K562 (cell line): ENCODE measurements at regions not wholly inside any gene's neighbourhood (a gene's known extent, or its start where the extent isn't known, plus 50 kb on each side); places are given as distances from the start of the nearest gene placed in this dataset.

Source experiments
- ATAC-seq: fragments of 200-7000 bp; cut with Tn5 transposase; 3 replicates; pipeline ENCODE4 v1.9.1; 2020; ENCODE audit warnings: moderate library complexity
- BruUV-seq: library from RNA; stranded (reverse); fragments of 400-500 nt; replicated peaks from 2 replicates; lab custom pipeline; 2021; lab: Mats Ljungman, UMichigan
- CTCF ChIA-PET: fragments of 300-600 bp; formaldehyde crosslinking; extraction: SDS; loops from one replicate; lab custom pipeline; 2021; ENCODE audit warnings: low intra/inter-chr PET ratio; lab: Yijun Ruan, JAX
- POLR2A ChIA-PET: fragments of 300-600, 350-650 bp; sonication (Branson Sonifier 250); formaldehyde crosslinking; extraction: SDS; loops from one replicate; lab custom pipeline; 2021; ENCODE audit warnings: antibody characterized with exemption, inconsistent platforms; lab: Yijun Ruan, JAX
- DNase-seq, 4 experiments: peaks; one replicate each; pipeline versions ENCODE4 v3.0.0 to v3.0.0-alpha.2; 2011 to 2018; ENCODE audit warnings: low spot score in 3 of 4, mixed read lengths in 3 of 4; ENCODE audit errors: extremely low read depth in 1 of 4
- FAIRE-seq: peaks from 2 replicates; lab custom pipeline; 2011; peaks lifted over from hg19 to GRCh38; lab: Jason Lieb, UNC
- H2AFZ ChIP-seq: 2 replicates; pipeline ENCODE4 v1.6.0; 2011; ENCODE audit warnings: low read depth, low read length, control low read depth, inconsistent platforms
- H3K27ac ChIP-seq: fragments of 200-600 bp; 3 replicates; pipeline ENCODE4 v1.8.0; 2011; ENCODE audit warnings: low read depth, mild to moderate bottlenecking, control low read depth, inconsistent platforms, low read length, moderate library complexity, mixed read lengths; ENCODE audit errors: extremely low read depth
- H3K27me3 ChIP-seq, 2 experiments: fragments of 300-600 bp in 1 of 2; 2 replicates in 1 of 2; 3 replicates in 1 of 2; pipeline versions ENCODE4 v1.6.0 to v1.8.0; 2011; ENCODE audit warnings: inconsistent platforms in 2 of 2, low read length in 2 of 2, mild to moderate bottlenecking in 1 of 2, mixed read lengths in 1 of 2, moderate library complexity in 1 of 2; ENCODE audit not compliant: control insufficient read depth in 2 of 2, insufficient read depth in 2 of 2
- H3K36me3 ChIP-seq: fragments of 300-600 bp; 3 replicates; pipeline ENCODE4 v1.8.0; 2011; ENCODE audit warnings: mild to moderate bottlenecking, low read length, inconsistent platforms; ENCODE audit not compliant: control insufficient read depth, insufficient read depth
- H3K4me1 ChIP-seq, 2 experiments: fragments of 200-600 bp in 1 of 2; replicated peaks in 1 of 2; 2 replicates in 1 of 2; 3 replicates in 1 of 2; pipeline versions ENCODE4 v1.5.1 to v1.8.0; 2011; ENCODE audit warnings: inconsistent platforms in 2 of 2, low read length in 2 of 2, mild to moderate bottlenecking in 1 of 2, mixed read lengths in 1 of 2, moderate library complexity in 1 of 2; ENCODE audit not compliant: control insufficient read depth in 2 of 2, insufficient read depth in 2 of 2
- H3K4me2 ChIP-seq: 2 replicates; pipeline ENCODE4 v1.6.1; 2011; ENCODE audit warnings: low read length, control low read depth, inconsistent platforms, mixed read lengths; ENCODE audit not compliant: insufficient read depth
- H3K4me3 ChIP-seq: fragments of 200-600 bp; sonication (generic), shearing (Covaris generic); 2 replicates; pipeline ENCODE4 v1.5.1; 2016; ENCODE audit warnings: control low read depth, inconsistent platforms
- H3K79me2 ChIP-seq: fragments of 200-600 bp; 3 replicates; pipeline ENCODE4 v1.8.0; 2011; ENCODE audit warnings: low read length, inconsistent platforms; ENCODE audit not compliant: control insufficient read depth, insufficient read depth
- H3K9ac ChIP-seq, 2 experiments: 2 replicates each; pipeline versions ENCODE4 v1.6.0 to v1.6.1; 2011; ENCODE audit warnings: low read depth in 2 of 2, low read length in 2 of 2, control low read depth in 1 of 2, inconsistent platforms in 1 of 2, mild to moderate bottlenecking in 1 of 2, mixed read lengths in 1 of 2; ENCODE audit not compliant: insufficient read depth in 1 of 2
- H3K9me1 ChIP-seq: one replicate; pipeline ENCODE4 v1.6.0; 2011; ENCODE audit warnings: inconsistent platforms, mild to moderate bottlenecking, low read length, moderate library complexity; ENCODE audit not compliant: control insufficient read depth, insufficient read depth
- H3K9me3 ChIP-seq: replicated peaks from 2 replicates; pipeline ENCODE4 v1.5.1; 2011; ENCODE audit warnings: low read depth, low read length, inconsistent platforms; ENCODE audit not compliant: control insufficient read depth, insufficient read depth
- H4K20me1 ChIP-seq: replicated peaks from 2 replicates; pipeline ENCODE4 v1.6.1; 2011; ENCODE audit warnings: low read length, inconsistent platforms, mixed read lengths; ENCODE audit not compliant: control insufficient read depth, insufficient read depth
- DACH1 ChIP-seq: fragments of 450-650 bp; IDR thresholded peaks from 2 replicates; pipeline ENCODE4 v1.6.1; 2018; ENCODE audit not compliant: partially characterized antibody
- RAD51 ChIP-seq: fragments of 450-650 bp; IDR thresholded peaks from 2 replicates; pipeline ENCODE4 v1.7.1; 2016; ENCODE audit warnings: low read depth, mild to moderate bottlenecking, borderline replicate concordance
- SMARCA5 ChIP-seq: fragments of 450-650 bp; IDR thresholded peaks from 2 replicates; pipeline ENCODE4 v1.6.1; 2016
- SREBF2 ChIP-seq: sonication (generic); formaldehyde crosslinking; IDR thresholded peaks from 2 replicates; pipeline ENCODE4 v1.4.0; 2020; ENCODE audit warnings: mild to moderate bottlenecking, missing genetic modification reagents
- TEAD4 ChIP-seq, 2 experiments: sonication (generic) in 1 of 2; formaldehyde crosslinking in 1 of 2; IDR thresholded peaks; 2 replicates each; pipeline versions ENCODE4 v1.6.1 to v1.8.0; 2012 to 2022; ENCODE audit warnings: borderline replicate concordance in 1 of 2, inconsistent platforms in 1 of 2, low read length in 1 of 2, mild to moderate bottlenecking in 1 of 2, missing genetic modification reagents in 1 of 2
- THRAP3 ChIP-seq: fragments of 450-650 bp; IDR thresholded peaks from 2 replicates; pipeline ENCODE4 v1.6.1; 2016; ENCODE audit warnings: mild to moderate bottlenecking, inconsistent platforms, borderline replicate concordance
- ZKSCAN1 ChIP-seq: fragments of 150-350 bp; IDR thresholded peaks from 2 replicates; pipeline ENCODE4 v1.6.1; 2016; ENCODE audit warnings: low read depth, low read length
- WGBS: fragments of 100-300 bp; shearing (Covaris generic); methylation state at CpG from one replicate; pipeline ENCODE4 v1.1.6; 2016; ENCODE audit warnings: low coverage, mixed read lengths; ENCODE audit not compliant: insufficient coverage; ENCODE audit errors: missing lambda C conversion rate; 5-methylcytosine and 5-hydroxymethylcytosine counted together
- in situ Hi-C: fragments of 300-500 bp; cut with MboI; formaldehyde crosslinking; loops from 4 replicates; pipeline ENCODE4 v1.15.0; 2018; ENCODE audit warnings: inconsistent platforms, mixed read lengths
- intact Hi-C: fragments of 100-400 bp; cut with micrococcal nuclease; formaldehyde crosslinking; loops from 2 replicates; pipeline ENCODE4 v1.14.2; 2022
- TF ChIP-seq, protein P1 (sequence below), 2 experiments: fragments of 450-650 bp in 1 of 2; sonication (generic) in 1 of 2; formaldehyde crosslinking in 1 of 2; IDR thresholded peaks; 2 replicates each; pipeline versions ENCODE4 v1.7.1 to v1.9.0; 2016 to 2022; ENCODE audit warnings: inconsistent platforms in 1 of 2, mild to moderate bottlenecking in 1 of 2, missing genetic modification reagents in 1 of 2
- TF ChIP-seq, protein P2 (sequence below), 2 experiments: IDR thresholded peaks; 2 replicates each; pipeline ENCODE4 v1.6.1; 2012; ENCODE audit warnings: improper control_type of control experiment in 2 of 2, low read depth in 2 of 2, low read length in 2 of 2, borderline replicate concordance in 1 of 2
- TF ChIP-seq, protein P3 (sequence below): fragments of 250-450 bp; sonication (Bioruptor Pico); IDR thresholded peaks from 2 replicates; pipeline ENCODE4 v1.8.0; 2022; ENCODE audit warnings: moderate library complexity, mild to moderate bottlenecking, inconsistent platforms

DNA sequence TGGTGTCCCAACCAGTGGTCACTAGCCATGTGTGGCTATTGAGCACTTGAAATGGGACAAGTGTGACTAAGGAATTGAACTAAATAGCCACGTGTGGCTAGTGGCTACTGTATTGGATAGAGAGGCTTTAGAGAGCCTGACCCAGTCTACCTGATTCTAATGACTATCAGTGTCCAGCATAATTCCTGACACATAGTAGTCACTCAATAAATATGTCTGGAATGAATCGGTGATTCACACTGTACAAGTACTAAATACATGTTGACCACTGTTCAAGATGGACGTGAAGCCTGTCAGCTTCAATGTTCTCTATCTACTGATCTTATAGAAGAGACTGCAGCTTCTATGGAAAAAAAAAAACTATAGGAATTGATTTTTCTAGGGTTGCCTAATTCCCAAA is 57.7 kb upstream of the MAST4 start:
- ATAC-seq (no peak), DNase-seq (no peak), FAIRE-seq (no peak)
- BruUV-seq, result no TSS peak
- H3K4me2 ChIP-seq, result no peak overlapping the region
- no peak overlapping the region for H3K4me3 ChIP-seq
- H3K79me2 ChIP-seq, result no peaks in the 10 kb centered on the region
- no peaks in the 10 kb centered on the region for H4K20me1 ChIP-seq
- ChIA-PET CTCF (no interaction called here), POLR2A (no interaction called here)
- intact Hi-C loops, result no loop called here
- H3K27ac ChIP-seq, result no peak overlapping the region
- no peaks in the 10 kb centered on the region for H3K36me3 ChIP-seq
- WGBS, result 0% methylated on average over 3 of the region's 3 CpGs
- H3K9ac ChIP-seq, result no peak overlapping the region
- no peaks in the 10 kb centered on the region for H3K9me1 ChIP-seq
- no peaks in the 10 kb centered on the region for H3K4me1 ChIP-seq
- no peak overlapping the region for H2AFZ ChIP-seq
- no peaks in the 10 kb centered on the region for H3K27me3 ChIP-seq
- in situ Hi-C loops, result no loop called here
- H3K9me3 ChIP-seq, result no peaks in the 10 kb centered on the region
- TF ChIP-seq, protein P1, sequence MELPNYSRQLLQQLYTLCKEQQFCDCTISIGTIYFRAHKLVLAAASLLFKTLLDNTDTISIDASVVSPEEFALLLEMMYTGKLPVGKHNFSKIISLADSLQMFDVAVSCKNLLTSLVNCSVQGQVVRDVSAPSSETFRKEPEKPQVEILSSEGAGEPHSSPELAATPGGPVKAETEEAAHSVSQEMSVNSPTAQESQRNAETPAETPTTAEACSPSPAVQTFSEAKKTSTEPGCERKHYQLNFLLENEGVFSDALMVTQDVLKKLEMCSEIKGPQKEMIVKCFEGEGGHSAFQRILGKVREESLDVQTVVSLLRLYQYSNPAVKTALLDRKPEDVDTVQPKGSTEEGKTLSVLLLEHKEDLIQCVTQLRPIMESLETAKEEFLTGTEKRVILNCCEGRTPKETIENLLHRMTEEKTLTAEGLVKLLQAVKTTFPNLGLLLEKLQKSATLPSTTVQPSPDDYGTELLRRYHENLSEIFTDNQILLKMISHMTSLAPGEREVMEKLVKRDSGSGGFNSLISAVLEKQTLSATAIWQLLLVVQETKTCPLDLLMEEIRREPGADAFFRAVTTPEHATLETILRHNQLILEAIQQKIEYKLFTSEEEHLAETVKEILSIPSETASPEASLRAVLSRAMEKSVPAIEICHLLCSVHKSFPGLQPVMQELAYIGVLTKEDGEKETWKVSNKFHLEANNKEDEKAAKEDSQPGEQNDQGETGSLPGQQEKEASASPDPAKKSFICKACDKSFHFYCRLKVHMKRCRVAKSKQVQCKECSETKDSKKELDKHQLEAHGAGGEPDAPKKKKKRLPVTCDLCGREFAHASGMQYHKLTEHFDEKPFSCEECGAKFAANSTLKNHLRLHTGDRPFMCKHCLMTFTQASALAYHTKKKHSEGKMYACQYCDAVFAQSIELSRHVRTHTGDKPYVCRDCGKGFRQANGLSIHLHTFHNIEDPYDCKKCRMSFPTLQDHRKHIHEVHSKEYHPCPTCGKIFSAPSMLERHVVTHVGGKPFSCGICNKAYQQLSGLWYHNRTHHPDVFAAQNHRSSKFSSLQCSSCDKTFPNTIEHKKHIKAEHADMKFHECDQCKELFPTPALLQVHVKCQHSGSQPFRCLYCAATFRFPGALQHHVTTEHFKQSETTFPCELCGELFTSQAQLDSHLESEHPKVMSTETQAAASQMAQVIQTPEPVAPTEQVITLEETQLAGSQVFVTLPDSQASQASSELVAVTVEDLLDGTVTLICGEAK (IDR thresholded peaks at IDR 0.05), result no peak
- TF ChIP-seq, protein P1 (CRISPR knock-in tag; IDR thresholded peaks at IDR 0.05), result no peak
- TF ChIP-seq DACH1, result no peak
- no peak for TF ChIP-seq SMARCA5
- TF ChIP-seq THRAP3, result no peak
- TF ChIP-seq RAD51, result no peak
- TF ChIP-seq TEAD4 (IDR thresholded peaks at IDR 0.05; ENCODE audit: low read length), result no peak
- no peak for TF ChIP-seq TEAD4 (CRISPR knock-in tag; IDR thresholded peaks at IDR 0.05; ENCODE audit: borderline replicate concordance)
- TF ChIP-seq, protein P2, sequence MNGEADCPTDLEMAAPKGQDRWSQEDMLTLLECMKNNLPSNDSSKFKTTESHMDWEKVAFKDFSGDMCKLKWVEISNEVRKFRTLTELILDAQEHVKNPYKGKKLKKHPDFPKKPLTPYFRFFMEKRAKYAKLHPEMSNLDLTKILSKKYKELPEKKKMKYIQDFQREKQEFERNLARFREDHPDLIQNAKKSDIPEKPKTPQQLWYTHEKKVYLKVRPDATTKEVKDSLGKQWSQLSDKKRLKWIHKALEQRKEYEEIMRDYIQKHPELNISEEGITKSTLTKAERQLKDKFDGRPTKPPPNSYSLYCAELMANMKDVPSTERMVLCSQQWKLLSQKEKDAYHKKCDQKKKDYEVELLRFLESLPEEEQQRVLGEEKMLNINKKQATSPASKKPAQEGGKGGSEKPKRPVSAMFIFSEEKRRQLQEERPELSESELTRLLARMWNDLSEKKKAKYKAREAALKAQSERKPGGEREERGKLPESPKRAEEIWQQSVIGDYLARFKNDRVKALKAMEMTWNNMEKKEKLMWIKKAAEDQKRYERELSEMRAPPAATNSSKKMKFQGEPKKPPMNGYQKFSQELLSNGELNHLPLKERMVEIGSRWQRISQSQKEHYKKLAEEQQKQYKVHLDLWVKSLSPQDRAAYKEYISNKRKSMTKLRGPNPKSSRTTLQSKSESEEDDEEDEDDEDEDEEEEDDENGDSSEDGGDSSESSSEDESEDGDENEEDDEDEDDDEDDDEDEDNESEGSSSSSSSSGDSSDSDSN (IDR thresholded peaks at IDR 0.05; ENCODE audit: borderline replicate concordance in 1 of 2, low read depth in 2 of 2, low read length in 2 of 2), result no peak
- no peak for TF ChIP-seq SREBF2 (CRISPR knock-in tag)
- TF ChIP-seq ZKSCAN1, result no peak
- TF ChIP-seq, protein P3, sequence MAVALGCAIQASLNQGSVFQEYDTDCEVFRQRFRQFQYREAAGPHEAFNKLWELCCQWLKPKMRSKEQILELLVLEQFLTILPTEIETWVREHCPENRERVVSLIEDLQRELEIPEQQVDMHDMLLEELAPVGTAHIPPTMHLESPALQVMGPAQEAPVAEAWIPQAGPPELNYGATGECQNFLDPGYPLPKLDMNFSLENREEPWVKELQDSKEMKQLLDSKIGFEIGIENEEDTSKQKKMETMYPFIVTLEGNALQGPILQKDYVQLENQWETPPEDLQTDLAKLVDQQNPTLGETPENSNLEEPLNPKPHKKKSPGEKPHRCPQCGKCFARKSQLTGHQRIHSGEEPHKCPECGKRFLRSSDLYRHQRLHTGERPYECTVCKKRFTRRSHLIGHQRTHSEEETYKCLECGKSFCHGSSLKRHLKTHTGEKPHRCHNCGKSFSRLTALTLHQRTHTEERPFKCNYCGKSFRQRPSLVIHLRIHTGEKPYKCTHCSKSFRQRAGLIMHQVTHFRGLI, result no peak
